COLO668 (cell line): ENCODE measurements at regions not wholly inside any gene's neighbourhood (a gene's known extent, or its start where the extent isn't known, plus 50 kb on each side); places are given as distances from the start of the nearest gene placed in this dataset.
"Not testable (repeated sequence)": the region's sequence is repeated elsewhere in the genome, so short reads cannot be mapped to it uniquely, and the experiment has no call there.

ENCODE experiments used
- DNase-seq: peaks from one replicate; lab custom pipeline; 2025; ENCODE audit not compliant: unreplicated experiment; lab: John Stamatoyannopoulos, UW

DNA sequence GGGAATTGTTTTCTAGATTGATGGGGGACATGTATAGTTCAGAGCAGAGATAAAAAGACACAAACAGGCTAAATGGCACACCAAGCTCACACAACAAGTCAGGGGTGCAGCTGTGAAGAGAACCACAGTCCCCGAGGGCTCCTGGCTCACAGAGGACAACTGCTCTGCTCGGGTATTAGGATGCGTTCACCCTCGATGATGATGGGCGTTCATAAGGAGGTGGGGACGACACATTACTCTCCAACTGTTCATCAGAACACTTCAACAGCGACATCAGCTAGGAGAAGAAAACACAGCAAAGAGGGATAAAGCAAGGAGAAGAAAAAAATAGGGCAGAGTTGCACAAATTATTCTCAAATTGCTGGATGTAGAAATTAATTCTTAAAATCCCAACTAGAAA lies 174.8 kb upstream of the RREB1 start:
- no peak for DNase-seq

DNA sequence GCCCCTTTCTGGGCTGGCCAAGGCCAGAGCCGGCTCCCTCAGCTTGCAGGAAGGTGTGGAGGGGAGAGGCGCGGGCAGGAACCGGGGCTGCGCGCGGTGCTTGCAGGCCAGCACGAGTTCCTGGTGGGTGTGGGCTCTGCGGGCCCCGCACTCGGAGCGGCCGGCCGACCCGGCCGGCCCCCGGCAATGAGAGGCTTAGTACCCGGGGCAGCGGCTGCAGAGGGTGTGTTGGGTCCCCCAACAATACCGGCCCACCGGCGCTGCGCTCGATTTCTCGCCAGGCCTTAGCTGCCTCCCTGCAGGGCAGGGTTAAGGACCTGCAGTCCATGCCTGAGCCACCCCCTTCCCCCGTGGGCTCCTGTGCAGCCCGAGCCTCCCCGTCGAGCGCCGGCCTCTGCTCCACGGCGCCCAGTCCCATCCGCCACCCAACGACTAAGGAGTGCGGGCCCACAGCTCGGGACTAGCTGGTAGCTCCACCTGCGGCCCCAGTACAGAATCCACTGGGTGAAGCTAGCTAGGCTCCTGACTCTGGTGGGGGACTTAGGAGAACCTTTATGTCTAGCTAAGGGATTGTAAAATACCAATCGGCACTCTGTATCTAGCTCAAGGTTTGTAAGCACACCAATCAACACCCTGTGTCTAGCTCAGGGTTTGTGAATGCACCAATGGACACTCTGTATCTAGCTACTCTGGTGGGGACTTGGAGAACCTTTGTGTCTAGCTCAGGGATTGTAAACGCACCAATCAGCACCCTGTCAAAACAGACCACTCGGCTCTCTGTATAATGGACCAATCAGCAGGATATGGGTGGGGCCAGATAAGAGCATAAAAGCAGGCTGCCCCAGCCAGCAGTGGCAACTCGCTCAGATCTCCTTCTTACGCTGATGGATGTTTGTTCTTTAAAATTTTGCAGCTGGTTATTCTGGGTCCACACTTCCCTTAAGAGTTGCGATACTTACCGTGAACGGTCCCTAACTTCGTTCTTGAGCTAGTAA lies 167.4 kb upstream of the RREB1 start:
- DNase-seq, result no peak

DNA sequence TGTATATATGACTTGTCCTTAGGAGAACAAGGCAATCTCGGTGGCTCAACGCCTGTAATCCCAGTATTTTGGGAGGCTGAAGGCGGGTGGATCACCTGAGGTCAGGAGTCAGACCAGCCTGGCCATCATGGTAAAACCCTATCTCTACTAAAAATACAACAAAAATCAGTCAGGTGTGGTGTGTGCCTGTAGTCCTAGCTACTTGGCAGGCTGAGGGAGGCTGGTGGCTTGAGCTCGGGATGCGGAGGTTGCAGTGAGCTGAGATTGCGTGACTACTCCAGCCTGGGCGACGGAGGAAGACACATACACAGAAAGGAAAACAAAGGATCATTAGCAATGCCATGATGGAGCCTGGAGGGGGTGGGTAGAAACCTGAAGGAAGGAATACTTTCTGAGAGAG lies 166.6 kb upstream of the RREB1 start:
- no peak for DNase-seq

GRCh38 chr6:6942091-6942490 lies 165.7 kb upstream of the RREB1 start:
- no peak for DNase-seq

GRCh38 chr6:6942831-6943230 lies 164.9 kb upstream of the RREB1 start:
- DNase-seq, result no peak

- no peak for DNase-seq
Observed at GRCh38 chr6:6943421-6943820, 164.3 kb upstream of the RREB1 start.

DNA sequence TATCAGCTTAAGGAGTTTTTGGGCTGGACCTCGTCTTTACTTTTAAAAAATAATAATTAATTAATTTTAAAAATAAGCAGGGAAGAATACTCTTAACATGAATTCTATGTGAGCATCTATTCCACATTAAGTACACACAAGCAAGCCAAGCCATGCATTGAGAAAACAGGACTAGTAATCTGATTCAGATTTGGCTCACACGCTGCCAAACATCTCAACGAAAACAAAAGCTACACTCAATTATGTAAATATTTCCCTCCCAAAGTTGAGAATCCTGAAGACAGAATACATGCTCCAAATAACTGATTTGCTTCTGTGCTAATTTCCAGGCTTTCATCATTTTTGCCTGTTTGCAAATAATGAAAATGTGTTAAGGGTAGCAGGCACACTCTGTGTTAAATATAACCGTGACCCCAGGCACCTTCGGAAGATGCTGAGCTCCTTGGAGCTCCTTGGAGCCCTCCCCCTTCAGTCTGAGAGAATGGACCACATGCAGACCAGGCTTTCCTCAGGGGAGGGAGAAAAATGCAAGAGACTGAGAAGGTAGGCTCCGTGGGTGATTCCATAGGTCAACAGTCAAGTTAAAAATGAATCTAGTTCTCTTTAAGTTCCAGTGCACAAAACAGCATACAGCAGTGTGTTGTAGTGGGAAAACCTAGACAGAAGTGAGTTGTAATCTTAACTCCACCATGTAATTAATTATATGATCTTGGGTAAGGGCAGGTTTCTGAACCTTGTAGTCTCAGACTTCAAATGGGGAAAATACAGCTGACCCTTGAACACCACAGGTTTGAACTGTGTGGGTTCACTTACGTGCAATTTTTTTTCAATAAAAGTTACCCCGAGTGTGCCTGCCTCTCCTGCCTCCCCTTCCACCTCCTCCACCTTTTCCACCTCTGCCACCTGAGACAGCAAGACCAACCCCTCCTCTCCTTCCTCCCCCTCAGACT lies 161.3 kb upstream of the RREB1 start:
- no peak for DNase-seq

DNA sequence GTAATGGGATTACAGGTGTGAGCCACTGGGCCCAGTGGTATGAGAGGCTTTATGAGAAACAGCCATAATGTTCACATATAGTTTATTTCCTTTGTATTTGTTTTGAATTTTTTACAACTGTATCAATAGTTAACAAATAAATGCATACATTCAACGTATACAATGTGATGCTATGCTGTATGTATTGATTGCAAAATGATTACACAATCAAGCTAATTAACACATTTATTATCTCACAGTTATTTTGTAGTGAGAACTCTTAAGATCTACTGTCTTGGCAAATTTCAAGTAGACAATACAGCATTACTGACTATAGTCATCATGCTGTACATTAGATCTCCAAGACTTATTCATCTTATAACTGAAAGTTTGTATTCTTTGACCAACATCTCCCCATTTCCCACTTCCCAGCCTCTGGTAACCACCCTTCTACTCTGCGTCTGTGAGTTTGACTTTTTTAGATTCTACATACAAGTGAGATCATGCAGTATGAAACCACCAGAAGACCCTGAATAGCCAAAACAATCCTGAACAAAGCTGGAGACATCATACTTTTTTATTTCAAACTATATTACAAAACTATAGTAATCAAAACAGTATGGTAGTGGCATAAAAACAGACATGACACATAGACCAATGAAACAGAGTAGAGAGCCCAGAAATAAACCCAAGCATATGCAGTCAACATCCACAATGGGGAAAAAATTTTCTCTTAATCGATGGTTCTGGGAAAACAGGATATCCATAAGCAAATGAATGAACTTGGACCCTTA lies 157.2 kb upstream of the RREB1 start:
- no peak for DNase-seq

- DNase-seq, result no peak
Observed at GRCh38 chr6:6951355-6951754, 156.4 kb upstream of the RREB1 start.

DNA sequence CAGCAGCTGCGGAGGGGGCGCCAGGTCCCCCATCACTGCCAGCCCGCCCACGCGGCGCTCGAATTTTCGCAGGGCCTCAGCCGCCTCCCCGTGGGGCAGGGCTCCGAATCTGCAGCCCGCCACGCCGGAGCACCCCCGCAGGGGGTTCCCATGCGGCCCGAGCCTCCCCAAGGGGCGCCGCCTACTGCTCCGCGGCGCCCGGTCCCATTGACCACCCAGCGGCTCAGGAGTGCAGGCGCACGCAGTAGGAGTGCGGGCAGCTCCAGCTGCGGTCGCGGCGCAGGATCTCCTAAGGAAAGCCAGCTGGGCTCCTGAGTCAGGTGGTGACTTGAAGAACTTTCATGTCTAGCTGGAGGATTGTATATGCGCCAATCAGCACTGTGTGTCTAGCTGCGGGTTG lies 155.3 kb upstream of the RREB1 start:
- DNase-seq, result no peak

- DNase-seq, result not testable (repeated sequence)
Observed at GRCh38 chr6:6952927-6953326, 154.8 kb upstream of the RREB1 start.

- DNase-seq, result no peak
Observed at GRCh38 chr6:6960571-6961251, 147.1 kb upstream of the RREB1 start.

GRCh38 chr6:6962086-6962485 lies 145.7 kb upstream of the RREB1 start:
- no peak for DNase-seq

- no peak for DNase-seq
Observed at GRCh38 chr6:6962699-6963098, 145.1 kb upstream of the RREB1 start.

DNA sequence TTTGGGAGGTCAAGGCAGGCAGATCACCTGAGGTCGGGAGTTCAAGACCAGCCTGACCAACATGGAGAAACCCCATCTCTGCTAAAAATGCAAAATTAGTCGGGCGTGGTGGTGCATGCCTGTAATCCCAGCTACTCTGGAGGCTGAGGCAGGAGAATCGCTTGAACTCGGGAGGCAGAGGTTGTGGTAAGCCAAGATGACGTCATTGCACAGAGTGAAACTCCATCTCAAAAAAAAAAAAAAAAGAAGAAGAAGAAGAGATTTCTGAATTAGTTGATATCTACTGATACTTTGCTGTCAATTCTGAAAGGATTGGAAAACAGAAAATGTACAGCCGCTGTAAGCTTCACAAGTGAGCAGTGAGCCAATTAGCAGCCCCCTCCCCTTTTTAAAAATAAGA lies 144.4 kb upstream of the RREB1 start:
- DNase-seq, result not testable (repeated sequence)

GRCh38 chr6:6964675-6965074 lies 143.1 kb upstream of the RREB1 start:
- no peak for DNase-seq

DNA sequence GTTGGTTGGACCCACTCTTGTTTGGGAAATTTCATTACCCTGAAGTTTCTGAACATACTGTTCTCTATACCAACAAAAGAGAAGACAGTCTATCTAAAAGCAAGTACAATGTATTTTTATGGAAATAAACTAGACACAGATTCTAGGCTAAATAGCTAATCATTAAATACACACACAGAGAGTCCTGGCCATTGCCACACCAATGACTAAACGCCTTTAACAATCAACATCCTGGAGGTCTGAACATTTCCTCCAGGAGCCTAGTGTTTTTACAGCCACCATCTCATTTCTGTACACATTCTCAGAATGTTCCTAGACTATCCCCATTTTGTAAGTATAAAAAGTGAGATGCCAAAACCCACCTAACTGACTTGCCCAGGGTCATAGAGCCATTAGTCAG lies 141.6 kb upstream of the RREB1 start:
- no peak for DNase-seq

DNA sequence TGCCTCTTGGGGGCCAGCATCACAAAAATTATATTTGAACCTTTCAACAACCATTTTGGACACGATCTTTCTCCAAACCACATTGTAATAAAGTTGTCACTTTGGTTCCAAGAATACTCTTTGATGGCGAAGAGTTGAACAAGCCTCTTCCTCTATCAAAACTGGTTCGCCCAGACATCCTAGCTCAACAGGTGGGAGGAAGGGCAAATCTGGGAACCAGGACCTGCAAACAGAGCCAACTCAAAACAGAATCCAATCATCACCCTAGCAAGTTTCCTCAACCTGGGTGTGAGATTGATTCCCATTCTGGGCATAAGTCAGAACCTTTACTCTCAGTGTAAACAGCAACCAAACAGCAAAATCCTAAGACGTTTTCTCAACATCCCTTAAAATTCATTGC lies 141.2 kb upstream of the RREB1 start:
- no peak for DNase-seq

DNA sequence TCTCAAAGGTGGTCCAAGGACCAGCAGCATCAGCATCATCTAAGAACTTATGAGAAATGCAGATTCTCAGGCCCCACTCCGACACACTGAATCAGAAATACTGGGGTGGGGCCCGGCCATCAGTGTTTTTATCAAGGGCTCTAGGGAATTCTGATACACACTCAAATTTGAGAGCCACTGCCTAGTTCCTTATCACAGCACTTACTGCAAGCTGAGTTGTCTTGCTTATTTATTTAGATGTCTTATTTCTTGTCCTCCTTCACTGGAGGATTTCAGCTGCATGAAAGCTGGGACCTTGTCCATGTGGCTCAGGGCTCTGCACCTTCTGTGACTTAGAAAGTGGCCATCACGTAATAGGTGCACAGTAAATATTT lies 139.4 kb upstream of the RREB1 start:
- no peak for DNase-seq

DNA sequence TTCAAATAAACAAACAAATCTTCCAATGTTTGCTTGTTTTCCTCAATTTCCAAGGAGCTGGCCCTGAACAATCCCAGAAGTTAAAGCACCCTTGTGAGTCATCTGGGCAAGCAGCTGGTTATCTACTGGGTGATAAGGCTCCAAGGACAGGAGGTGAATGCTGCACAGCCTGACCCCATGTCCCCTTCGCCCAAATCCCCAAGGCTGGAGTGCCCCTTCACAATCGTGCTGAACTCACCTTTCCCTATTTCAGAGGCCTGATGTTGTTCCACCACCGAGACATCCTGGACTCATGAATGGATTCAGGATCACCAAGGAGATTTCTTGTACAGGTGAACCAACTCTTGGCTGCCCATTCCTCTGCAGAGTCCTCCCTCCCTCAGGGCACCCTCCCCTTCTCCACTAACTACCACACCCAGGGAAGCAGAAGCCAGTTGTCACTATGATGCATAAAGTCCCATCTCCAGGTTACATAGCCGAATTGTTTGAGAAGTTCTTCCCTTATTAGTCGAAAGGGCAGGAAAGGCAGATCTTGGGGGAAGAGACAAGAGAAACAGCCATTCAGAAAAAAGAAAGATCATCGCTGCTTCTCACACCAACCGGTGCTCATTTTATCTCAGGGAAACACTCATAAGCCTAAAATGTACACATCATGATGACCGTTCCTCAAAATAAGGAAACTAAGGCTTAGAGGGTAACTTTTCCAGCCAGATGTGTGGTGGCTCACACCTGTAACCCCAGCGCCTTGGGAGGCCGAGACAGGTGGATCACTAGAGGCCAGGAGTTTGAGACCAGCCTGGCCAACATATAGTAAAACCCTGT lies 138.8 kb upstream of the RREB1 start:
- DNase-seq, result no peak
